ENCODE measurements at regions not wholly inside any gene's neighbourhood (a gene's known extent, or its start where the extent isn't known, plus 50 kb on each side); places are given as distances from the start of the nearest gene placed in this dataset.

DNA sequence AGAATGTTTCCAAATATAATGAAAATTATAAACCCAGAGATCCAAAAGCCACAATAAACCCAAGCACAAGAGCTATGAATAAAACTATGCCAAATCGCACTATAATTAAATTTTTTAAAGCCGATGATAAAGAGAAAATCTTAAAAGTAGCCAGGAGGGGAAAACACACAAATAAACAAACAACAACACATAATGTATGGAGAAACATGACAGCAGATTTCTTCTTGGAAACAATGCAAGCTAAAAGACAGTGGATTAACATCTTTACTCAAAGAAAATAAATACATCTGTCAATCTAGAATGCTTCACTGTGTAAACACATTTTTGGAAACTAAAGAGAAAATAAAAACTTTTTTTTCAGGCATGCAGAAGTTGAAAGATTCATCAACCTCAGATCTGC lies 53.0 kb upstream of the SMOX start:
- no peak for DNase-seq (ENCODE audit: low spot score)

DNA sequence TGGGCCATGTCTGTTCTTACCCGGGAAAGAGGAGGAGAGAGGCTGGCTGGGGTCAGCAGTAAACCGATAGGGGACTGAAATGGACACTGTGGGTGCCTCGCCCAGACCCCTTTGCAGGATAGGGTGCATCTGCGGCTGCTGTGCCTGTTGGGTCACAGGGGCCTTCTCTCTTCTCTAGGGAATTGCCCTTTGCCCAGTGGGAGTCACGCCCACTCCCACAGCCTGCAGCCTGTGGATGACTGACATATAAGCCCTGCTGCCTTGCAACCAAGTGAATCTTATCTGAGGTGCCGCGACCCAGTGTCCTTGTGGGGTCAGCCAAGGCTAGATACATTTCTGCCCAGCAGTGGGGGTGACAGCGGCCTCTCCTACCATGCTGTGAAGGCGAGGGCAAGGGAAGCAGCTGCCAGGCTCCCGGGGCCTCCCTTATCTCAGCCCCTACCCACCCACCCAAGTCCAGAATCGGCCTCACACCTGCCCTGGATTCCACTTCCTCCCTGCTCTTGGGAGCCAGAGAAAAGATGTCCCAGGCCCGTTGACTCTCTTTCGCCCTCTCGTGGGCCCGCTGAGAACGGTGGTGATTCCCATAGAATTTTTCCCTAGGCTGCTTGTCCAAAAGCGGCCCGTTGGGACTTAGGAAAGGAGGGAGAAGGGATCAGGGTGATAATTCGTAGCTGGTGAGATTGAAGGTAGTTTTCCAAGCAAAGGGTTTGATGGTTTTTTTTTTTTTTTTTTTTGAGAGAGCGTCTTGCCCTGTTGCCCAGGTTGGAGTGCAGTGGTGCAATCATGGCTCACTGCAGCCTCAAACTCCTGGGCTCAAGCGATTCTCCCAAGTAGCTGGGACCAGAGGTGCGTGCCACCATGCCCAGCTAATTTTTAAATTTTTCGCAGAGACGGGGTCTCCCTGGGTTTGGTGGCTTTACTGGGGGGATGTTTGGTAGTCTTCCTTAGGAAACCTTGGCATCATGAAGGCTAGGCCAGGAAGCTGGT lies 56.8 kb upstream of the SMOX start:
- DNase-seq (ENCODE audit: low spot score), result peak; percentile 94

DNA sequence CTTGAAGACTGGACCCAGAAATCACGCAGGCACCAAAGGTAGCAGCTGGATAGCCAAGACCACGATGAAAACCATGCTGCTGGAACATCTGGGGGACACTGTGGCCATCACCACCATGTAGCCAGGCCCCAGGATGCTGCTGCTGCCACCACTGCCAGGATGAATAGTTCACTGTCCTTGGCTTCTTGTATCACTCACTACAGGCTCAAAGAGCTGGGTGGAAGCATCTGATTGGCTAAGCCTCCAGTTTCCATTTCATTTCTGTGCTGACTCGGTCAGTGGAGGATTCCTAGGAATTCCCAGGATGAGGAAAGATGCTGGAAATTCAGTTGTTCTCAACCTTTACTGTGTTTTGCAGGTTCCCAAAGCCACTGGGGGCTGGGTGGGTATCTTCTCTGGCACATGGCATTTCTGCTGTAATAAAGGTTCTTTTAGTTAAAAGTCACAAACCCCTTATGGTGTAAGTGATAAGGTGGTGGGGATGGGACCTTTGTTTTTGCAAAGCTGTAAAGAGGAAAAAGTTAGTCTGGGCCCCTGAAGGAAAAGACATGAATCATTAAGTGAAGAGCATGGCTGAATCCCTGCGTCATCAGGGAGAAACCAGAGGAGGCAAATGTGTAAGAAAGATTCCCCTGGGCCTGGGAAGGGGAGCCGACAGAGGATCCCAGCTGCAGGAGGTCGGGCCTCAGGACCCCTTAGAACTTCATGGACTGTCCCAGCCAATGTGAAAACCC lies 57.7 kb upstream of the SMOX start:
- peak; percentile 32 for DNase-seq (ENCODE audit: low spot score)

DNA sequence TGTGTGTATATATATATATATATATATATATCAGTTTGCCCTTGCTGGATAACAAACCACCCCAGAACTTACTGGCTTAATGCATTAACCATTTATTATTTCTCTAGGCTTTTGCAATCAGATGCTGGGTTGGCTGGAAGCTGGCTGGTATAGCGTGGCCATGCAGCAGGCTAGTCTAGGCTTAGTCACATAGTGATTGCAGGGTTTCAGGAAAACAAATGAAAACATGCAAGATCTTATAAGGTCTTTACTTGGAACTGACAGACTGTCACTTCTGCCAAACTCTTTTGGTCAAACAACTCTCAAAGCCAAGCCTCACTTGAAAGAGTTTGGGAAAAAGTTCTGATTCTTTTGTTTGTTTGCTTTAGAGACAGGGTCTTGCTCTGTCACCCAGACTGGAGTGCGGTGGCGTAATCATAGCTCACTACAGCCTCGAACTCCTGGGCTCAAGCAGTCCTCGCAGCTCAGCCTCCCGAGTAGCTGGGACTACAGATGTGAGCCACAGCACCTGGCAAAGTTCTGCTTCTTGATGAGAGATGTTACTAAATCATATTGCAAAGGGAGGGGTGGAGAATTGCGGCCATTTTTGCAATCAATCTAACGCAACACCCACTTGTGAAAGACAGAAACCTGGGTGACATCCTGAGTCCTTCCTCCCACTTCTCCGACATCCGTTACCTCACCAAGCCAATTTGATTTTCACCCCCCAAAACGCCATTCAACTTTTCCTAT lies 58.7 kb upstream of the SMOX start:
- DNase-seq (ENCODE audit: low spot score), result no peak

DNA sequence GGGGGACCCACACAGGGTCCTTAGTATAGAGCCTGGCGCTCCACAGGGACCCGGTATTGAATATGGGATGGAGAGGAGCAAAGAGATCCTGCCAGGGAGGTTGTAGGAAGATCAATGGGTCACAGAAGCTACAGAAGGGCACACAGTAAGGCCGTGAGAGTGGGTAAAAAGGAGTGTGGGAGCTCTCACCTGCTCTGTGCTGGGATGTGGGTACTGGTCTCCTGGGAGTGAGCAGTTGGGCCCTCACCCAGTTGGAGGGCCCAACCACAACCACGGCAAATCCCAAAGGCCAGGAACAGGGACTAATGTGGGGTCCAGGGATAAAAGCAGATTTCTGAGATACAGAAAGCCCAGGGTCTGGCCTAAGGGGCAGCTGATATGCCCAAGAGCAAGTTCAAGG lies 59.9 kb upstream of the SMOX start:
- no peak for DNase-seq (ENCODE audit: low spot score)

DNA sequence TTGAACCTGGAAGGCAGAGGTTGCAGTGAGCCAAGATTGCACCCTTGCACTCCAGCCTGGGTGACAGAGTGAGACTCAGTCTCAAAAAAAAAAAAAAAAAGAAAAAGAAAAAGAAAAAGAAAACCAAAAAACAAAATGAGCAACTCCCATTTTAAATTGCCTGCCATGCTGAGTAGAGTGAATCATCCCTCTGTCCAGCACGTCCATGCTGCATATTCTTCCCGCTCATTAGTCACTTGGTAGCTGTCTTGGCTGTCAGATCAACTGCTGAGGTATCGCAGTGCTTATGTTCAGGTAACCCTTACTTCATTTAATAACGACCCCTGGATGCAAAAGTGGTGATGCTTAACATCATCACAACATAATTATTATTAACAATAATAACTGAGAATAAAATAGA lies 60.7 kb upstream of the SMOX start:
- DNase-seq (ENCODE audit: low spot score), result no peak

DNA sequence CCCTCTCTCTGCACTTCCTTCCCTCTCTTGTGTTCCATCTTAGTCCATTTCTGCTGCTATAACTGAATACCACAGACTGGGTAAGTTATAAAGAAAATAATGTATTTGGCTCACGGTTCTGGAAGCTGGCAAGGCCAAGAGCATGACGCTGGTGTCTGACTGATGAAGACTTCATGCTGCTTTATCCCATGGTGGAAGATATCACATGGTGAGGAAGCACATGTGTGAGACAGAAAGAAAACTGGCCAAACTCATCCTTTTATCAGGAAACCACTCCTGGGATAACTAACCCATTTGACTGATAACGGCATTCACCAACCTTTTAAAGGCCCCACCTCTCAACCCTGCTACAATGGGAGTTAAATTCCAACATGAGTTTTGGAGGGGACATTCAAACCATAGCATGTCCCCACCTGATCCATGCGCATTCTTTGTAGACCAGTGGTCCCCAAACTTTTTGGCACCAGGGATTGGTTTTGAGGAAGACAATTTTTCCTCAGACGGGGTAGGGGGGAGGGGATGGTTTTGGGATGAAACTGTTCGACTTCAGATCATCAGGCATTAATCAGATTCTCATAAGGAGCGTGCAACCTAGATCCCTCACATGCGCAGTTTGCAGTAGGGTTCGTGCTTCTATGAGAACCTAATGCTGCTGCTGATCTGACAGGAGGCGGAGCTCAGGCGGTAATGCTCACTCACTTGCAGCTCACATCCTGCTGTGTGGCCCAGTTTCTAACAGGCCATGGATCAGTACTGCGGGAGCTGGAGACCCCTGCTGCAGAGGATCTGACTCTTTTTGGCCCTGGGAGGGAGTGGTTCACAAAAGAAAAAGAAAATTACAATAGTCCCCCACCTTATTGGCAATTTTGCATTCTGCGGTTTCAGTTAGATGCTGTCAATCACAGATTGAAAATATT lies 61.6 kb upstream of the SMOX start:
- no peak for DNase-seq (ENCODE audit: low spot score)

DNA sequence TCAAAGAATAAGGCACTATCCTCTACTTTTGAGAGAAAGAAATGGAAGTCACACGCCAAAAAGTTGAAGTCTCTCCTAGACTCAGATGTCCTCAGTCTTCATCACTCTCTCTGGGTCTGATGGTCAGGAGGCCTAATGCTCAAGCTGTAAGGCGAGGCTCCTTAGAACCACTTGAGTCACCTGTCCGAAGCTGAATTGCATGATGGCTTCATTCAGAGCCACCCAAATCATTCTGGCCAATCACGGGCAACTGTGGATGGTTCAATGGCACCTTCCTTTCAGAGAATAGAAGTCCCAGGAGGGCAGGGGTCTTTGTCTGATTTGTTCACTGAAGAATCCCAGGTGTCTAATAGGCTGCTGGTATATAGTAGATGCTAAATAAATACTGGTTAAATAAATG lies 63.9 kb upstream of the SMOX start:
- DNase-seq (ENCODE audit: low spot score), result no peak

DNA sequence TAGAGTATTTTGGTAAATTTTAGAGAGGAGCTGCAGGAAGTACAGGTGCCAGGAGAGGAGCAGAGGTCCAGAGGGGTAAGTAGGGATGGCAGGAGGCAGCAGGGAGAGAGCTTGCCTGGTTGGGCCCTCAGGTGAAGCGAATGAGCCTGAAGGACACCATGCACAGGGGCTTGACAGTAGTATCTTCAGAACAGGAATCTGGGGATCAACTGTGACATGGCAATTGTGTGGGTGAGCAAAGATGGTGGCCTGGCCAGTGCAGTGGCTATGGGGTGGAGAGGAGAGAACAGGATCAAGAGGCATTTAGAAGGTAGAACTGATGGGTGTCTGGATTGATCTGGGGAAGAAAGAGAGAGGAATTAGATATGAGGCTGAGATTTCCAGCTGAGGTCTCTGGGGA lies 64.5 kb upstream of the SMOX start:
- no peak for DNase-seq (ENCODE audit: low spot score)

DNA sequence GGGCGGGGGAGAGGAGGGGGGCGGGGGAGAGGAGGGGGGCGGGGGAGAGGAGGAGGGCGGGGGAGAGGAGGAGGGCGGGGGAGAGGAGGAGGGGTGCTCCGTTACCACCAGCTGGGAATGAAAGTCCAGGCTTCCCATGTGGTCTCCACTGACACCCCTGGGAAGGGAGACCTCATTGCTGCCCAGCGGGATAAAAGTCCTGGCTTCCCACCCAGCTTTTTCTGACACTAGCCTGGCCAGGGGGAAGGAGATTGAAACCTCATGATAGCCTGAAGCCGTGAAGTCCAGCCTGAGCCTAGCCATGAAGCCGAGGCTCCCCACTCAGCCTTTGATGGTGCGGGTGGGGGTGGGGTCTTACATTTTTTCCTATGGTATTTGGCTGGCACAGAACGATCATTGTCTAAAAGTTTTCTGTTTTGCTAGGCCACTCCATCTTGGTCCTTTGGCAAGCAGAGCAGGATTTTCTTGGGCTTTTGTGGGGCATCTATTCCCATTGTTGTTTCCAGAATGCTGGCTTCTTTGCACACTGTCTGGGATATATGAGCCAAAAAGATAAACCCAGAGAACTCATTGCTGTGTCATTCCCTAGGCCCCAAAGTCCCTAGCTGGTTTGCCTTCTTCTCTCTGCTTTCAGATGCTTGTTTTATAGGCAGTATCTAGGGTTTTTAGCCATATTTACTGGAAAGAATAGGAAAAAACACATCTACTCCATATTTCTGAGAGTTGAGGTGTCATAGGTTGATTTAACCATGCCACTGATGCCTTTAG lies 65.3 kb upstream of the SMOX start:
- DNase-seq (ENCODE audit: low spot score), result peak; percentile 34

DNA sequence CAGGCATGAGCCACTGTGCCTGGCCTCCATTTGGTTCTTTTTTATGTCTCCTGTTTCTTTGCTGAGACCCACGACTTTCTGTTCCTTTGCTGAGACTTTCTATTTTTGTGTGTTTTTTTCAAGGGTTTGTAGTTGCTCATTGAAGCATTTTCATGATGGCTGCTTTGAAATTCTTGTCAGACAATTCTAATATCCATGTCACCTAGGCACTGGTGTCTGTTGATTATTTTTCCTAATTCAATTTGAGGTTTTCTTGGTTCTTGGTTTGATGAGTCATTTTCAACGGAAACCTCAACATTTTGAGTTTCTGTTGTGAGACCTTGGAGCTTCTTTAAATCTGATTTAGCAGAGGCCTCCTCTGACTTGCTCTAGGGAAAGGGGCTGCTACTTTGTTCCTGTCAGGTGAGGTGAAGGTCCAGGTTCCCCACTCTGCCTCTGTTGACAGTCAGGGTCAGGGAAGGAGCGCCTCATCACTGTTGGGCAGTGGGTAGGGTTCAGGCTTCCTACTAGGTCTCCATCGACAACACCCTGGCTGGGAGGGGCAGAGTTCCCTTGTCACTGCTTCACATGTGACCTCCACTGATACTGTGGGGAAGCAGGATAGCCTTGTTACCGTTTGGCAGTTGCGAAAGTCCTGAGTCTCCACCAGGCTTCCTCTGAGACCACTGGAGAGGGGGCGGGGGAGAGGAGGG lies 66.1 kb upstream of the SMOX start:
- peak; percentile 83 for DNase-seq (ENCODE audit: low spot score)

DNA sequence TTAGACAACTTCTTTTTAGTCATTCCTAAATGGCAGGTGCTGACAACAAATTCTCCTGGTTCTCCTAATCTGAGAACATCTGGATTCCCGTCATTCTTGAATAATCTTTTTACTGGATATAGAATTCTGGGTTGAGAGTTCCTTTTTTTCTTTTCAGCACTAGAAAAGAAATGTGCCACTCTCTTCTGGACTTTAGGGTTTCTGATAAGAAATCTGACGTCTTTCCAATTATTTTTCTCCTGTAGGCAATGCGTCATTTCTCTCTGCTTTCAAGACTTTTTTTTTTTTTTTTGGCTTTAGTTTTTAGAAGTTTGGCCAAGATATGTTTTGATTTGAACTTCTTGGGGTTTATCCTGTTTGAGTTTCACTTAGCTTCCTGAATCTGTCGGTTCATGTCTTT lies 66.1 kb upstream of the RNF24 start:
- no peak for DNase-seq (ENCODE audit: low spot score)

DNA sequence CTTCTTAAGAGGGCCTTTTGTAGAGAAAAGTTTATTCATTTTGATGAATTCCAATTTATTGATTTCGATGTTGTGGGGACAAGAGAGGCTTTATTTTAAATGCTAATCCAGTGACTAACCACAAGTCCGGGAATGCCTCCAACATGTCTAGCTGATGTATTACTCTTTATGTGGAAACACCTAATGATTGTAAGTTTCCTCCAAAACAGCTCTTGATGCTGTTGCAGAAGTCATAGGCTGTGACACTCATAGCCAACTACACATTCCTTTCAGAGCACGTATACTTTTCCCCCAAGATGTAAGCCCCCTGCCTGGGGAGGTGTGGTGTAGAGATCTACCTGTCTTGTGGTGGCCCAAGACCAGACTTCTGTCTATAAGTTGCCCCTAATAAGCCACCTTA lies 61.3 kb upstream of the RNF24 start:
- DNase-seq (ENCODE audit: low spot score), result no peak

DNA sequence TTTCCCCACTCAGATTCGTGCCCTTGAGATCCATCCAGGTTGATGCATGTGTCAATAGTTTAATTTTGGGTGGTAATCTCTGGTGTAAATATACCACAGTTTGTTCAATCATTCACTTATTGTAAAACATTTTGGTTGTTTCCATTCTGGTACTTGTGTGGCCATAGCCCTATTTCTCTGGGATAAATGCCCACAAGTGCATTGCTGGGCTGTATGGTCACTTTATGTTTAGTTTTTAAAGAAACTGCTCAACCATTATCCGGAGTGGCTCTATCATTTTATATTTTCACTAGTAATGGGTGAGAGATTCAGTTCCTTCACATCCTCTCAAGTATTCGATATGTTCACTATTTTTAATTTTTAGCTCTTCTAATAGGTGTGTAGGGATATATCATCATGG lies 60.7 kb upstream of the RNF24 start:
- DNase-seq (ENCODE audit: low spot score), result no peak

DNA sequence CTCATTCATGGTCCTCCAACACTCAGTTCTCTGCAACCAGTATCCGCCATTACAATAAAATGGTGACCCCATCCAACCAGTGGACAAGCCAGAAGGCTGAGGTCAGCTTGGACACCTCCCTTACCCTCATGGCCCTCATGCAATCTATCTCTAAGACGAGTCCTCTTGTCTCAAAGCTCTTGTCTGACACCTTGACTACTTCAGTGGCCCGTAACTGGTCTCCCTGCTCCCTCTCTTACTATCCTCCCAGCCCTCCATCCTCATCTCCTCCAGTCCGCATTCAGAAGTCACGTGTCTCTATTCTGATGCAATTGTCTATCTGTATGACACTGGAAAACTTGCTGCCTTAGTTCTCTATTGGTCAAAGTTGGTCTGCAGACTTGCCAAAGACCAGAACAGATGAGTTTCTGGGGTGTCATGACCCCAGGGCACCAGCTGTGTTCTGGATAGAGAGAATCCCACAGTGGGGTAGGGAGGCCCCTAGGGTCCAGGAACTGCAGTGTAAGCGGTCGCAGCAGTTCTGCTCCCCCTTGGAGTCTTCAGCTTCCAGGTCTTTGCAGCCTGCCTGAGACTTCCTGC lies 59.6 kb upstream of the RNF24 start:
- DNase-seq (ENCODE audit: low spot score), result no peak

DNA sequence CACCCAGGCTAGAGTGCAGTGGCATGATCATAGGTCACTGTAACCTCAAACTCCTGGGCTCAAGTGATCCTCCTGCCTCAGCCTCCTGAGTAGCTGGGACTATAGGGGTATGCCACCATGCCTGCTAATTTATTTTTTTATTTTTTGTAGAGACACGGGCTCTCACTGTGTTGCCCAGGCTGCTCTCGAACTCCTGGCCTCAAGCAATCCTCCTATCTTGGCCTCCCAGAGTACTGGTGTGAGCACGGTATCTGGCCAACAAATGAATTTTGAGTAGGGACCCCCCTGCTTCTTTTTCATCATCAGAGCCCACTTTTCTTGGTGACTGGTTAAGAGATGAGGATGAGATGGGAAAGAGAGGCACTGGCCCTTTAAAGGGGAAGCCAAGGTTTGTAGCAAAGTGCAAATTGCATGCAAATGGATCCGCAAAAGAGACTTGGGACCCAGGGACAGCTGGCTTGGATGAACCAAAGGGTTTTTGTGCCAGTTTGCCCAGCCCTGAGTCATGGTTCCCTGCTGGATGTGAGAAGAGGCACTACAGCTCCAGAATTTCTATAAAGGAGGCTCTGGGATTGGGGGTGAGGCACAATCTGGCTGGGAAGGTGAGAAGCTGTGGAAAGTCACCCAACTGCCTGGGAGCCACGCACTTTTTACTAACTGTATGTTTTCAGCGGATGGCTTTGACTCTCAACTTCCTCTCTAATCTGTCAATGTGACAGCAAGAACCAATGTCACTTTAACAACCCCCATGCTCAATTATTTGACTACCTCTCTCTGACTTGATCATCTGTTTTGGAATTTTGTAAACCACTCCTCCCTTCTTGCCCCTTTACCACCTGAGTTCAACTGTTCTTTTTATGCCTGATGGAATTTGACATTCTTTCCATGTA lies 58.7 kb upstream of the RNF24 start:
- no peak for DNase-seq (ENCODE audit: low spot score)

DNA sequence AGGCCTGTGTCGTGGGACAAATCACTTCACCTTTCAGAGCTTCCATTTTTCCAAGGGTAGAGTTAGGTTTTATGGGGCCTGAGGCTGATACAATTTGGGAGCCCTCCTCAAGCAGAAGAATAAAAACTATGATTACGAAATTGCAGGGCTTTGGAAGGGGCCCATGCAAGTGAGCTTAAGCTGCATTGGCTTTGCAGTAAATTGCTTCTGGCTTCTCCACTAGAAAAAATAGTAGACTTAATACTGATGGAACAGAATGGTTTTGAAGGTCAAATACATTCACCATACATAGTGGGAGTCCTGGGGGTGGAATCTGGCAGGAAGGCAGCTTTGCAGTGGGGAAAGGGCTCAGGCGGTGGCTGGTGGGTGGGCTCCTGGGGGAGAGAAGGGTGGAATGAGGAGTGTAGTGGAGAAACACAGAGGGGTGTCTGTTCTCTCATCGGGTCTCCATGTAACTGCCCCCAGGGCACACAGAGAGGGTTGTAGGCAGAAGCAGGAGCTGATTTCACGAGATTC lies 55.9 kb upstream of the RNF24 start:
- DNase-seq (ENCODE audit: low spot score), result no peak

DNA sequence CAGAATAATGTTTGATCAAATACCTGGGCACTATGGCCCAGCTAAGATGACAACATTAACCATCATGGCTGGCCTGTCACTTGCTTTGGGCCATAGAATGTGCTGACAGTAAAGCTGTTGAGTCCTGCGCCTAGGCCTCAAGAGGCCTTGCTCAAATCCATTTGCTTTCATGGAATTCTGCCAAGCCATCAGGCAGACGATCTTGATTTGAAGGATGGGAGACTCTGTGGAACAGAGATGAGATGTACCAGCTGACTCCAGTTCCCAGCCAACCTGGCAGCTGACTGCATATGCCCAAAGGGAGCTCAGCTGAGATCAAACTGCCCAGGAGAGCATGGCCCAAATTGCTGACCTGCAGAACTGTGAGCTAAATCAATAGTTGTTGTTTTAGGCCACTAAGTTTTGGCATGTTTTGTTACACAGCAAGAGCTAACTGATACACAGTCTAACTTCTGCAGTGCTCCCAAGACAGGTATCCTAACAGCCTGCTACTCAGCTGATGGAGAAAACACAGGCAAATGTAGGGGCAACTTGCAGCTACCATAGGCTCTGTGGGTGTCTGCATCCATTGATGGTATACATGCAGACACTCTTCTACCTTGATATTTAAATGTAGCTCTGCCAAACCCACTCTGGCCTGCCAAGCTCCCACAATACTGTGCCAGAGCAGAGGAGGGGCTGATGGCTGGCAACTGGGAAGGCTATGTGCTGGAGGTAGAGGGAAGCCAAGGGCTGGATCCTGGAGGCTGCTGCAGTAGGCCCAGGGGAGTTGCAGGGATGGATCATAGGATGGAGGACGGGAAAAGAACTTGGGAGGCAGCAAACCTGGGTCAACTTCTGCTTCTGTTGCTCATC lies 55.2 kb upstream of the RNF24 start:
- DNase-seq (ENCODE audit: low spot score), result no peak
